ENCODE measurements at regions not wholly inside any gene's neighbourhood (a gene's known extent, or its start where the extent isn't known, plus 50 kb on each side); places are given as distances from the start of the nearest gene placed in this dataset.

DNA sequence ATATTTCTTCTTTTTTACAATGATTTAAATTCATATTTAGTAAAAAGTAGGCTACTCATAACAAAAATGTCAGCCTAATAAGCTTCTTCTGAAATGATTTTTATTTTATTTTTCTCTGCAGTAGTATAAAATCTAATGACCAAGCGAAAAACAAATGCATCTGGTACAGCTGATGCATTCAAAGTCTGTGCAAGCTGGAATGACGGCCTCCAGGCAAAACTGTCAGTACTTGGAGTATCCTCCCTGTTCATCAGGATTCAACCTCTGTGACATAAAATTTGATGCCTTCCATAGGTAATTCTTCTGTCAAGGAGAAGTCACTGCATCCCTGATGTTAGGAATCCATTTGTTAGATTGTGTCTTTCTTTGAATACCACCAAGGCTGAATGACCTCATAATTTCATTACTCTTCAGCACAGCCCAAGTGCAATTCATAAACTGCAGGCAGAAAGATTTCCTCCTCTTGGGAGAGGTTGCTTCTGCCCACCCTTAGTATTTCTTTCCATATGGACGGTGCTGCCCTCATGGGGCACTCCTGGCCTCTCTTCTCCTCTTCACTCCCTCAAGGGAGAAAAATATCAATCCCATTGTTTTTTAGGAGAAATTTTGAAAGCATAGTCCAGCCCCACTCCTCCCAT is 146.4 kb upstream of the STXBP5 start:
- TF ChIP-seq, protein P1, sequence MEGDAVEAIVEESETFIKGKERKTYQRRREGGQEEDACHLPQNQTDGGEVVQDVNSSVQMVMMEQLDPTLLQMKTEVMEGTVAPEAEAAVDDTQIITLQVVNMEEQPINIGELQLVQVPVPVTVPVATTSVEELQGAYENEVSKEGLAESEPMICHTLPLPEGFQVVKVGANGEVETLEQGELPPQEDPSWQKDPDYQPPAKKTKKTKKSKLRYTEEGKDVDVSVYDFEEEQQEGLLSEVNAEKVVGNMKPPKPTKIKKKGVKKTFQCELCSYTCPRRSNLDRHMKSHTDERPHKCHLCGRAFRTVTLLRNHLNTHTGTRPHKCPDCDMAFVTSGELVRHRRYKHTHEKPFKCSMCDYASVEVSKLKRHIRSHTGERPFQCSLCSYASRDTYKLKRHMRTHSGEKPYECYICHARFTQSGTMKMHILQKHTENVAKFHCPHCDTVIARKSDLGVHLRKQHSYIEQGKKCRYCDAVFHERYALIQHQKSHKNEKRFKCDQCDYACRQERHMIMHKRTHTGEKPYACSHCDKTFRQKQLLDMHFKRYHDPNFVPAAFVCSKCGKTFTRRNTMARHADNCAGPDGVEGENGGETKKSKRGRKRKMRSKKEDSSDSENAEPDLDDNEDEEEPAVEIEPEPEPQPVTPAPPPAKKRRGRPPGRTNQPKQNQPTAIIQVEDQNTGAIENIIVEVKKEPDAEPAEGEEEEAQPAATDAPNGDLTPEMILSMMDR (IDR thresholded peaks at IDR 0.05), result no peak
- no peak for TF ChIP-seq POLR2A (IDR thresholded peaks at IDR 0.05)
